Left renal cortex interstitium (tissue), 4 donors: ENCODE measurements at regions not wholly inside any gene's neighbourhood (a gene's known extent, or its start where the extent isn't known, plus 50 kb on each side); places are given as distances from the start of the nearest gene placed in this dataset.
"Not testable (repeated sequence)": the region's sequence is repeated elsewhere in the genome, so short reads cannot be mapped to it uniquely, and the experiment has no call there.

Experiments
- DNase-seq, 4 donors: peaks; one replicate each; pipeline ENCODE4 v3.0.0-alpha.2; 2013; ENCODE audit warnings: low read depth in 4 of 4, low spot score in 2 of 4, missing footprints in 1 of 4

DNA sequence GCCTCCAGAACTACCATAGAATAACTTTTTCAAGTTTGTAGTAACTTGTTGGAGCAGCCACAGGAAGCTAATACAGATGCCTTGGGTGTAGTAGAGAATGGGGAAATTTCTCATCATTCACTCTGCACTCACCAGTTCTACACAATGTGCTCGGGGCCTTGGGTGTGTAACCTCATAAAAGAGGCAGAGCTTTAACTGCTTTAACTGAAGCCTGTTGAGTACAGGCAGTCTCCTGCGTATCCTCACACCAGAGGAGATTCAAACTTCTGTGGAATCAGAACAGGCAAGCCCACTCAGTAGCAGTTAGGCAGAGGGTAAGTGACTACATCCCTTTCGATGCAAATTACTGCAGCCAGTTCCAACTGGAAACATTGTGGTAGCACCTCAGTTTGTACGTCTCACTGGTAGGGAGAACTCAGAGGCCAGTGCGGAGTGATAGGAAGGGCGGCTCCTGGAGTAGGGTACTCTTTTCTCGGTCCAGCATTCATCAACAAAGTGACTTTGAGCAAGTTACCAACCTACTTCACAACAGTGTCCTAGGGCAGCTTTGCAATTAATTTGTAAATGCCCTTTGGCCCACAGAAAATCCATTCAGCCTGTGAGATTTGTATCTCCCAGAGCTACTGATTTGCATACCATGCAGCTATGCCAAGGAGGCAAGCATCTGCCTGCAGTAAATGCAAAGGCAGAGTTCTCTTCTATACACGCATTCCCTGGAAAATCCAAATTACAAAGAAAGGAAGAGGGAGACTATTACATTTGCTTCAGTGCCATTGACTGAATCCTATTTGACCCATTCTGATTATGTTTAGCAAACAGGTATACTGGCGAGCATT lies 904.3 kb downstream of the DIAPH3 start:
- DNase-seq = no peak

DNA sequence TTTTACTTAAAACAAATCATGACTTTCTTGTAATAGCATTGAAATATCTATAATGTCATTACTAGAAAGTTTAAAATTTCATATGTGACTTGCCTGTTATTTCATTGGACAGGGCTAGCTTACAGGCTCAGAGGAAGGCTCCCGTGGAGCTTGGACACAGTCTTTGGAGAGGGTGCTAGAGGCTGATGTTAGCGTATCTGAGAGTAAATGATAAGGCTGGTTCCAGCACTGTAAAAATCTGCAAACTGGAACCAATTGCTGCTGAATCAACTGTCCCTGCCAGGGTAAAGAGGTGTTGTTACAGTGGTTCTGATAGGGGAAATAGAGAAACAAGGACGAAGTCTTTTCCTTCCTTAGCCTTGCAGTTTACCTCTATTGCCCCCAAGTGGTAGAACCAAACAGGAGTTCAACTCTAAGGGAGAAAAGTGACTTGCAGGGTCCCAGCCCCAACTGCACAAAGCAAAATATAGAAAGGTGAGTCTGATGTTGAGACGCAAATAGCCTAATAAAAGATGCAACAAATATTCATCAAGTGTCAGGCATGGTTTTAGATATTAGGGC lies 901.7 kb downstream of the DIAPH3 start:
- DNase-seq = no peak

DNA sequence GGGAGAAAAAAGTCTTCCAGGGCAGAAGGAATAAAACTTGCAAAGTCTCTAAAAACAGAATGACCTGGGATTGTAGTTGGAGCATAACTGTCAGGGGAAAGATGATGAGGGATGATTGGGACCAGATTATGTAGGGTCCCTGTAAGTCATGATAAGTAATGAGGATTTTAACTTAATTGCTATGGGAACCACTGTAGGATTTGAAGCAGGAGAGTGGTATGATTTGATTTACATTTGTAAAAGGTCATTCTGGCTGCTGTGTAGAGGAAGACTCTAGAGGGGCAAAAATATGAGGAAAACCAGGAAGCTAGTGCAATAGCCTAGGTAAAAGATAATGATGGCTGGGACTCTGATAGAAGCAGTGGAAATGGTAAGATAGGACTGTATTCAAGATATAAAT lies 900.2 kb downstream of the DIAPH3 start:
- DNase-seq = no peak

DNA sequence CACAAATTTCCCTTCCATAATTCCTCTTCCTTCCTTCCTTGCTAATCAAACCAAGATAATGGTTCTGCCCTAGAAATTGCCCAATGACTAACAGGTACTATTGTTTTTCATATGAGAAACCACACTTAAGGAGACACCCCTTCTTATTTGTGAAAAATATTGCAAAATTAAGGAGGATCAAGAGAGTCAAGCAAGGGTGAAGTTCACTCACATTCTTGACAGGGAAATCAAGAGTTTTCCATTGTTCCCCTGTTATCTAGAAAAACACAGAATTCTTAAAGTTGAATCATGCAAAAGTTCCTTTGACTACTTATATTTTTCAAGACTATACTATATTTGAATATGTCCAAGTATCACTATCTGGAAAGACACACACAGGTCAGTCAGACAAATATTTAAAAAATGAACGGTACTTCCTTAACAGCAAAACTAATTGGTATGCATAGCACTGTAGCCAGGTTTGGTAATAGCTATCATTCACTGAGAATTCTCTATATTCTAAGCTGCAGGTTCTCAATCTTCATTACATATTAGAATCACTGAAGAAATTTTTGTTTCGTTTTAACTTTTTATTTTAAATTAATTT lies 897.2 kb downstream of the DIAPH3 start:
- DNase-seq = no peak

DNA sequence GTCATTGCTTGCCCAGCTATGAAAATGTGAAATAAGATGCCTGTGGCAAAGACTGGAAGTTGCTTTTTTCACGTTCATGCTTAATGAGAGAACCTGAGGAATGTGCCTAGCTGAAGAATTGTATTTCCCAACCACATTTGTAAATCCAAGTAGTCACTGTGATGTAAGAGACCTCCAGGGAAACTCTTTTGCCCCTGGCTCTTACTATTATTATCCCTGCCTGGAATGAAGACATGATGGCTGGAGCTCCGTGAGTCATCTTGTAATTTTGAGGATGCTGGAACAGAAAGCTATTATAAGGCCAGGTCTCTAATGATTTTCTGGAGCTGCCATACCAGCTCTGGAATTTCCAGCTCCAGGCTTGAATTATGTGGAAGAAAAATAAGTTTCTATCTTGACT lies 894.3 kb downstream of the DIAPH3 start:
- DNase-seq = no peak

DNA sequence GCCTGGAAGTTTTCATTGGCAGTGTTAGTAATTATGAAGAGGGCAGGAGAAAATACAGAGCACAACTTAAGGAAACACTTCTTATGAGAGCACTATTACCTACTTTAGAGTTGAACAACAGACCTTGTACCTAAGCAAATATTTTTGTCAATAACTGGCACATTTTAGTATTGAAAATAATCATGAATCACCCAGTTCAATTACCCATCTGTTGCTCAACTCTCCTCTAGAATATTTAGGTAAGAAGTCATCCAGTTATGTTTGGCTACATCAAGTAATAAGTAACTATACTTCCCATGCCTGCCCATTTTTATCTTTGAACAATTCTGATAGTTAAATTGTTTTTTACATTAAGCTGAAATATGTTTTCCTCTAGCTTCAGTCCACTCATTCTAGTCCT lies 893.4 kb downstream of the DIAPH3 start:
- no peak for DNase-seq

DNA sequence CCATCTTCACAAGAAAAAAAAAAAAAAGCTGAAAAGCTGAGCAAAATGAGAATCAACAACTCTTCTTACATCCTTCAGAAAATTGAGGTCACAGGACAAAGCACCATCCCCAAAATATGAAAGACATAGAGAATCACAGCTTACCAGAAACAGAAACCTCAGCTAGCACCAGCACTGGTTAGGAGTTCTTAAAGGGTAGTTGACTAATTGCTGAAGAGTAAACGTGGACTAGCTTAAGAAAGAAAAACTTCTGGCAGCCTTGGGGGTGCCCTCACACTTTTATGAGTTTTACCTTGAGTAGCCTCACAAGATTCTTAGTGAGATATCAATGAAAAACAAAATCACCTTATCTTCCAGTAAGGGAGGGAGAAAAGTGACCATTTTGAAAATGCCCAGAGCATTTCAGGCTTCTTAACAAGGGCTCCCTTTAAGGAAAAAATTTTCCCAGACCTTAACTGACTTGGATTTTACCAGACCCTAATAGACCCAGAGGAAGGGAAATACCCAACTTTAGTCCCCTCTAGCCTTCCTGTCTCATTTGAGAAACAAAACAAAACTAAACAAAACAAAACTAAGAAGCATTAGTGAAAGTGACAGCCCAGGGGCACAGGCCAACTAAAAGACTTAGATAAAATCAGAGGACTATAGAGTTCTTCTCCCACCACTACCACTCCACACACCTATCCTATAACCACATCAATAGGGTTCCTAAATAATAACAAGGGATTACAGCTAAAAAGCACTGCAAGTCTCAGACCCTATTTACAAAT lies 888.6 kb downstream of the DIAPH3 start:
- DNase-seq = no peak

DNA sequence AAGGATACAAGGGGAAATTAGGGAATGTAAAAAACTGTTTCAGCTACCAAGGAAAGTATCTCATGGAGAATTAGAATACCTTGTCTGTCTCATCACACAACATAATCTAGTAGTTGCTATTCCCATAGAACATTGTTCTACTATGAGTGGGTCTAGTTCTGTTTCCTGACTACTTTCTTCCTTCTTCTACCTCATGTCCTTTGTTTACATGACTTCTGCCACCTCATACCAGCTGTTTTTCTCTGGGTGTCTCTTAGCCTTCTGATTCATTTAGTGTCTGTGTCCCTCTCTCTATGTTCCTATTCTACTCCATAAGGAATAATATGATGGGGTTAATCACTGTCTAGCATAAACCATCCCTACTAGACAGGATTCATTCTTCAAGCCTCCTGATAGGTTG lies 887.3 kb downstream of the DIAPH3 start:
- DNase-seq = no peak

DNA sequence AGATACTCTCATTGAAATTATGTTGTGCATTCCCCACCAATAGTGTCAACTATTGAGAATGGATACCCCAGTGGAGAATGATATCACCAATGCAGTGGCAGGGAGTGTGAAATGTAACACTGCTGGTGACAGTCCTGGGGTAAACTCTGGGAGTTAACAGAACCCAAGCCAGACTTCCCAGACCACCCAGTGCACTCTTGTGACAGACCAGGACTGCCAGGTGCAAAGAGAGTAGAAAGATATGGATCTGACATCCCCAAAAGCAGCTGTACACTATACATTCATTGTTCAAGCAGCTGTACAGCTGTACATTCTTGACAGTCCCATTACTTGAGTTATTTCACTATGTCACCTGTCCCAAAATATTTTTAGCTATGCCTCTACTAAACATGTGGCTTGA lies 886.6 kb downstream of the DIAPH3 start:
- DNase-seq = no peak

DNA sequence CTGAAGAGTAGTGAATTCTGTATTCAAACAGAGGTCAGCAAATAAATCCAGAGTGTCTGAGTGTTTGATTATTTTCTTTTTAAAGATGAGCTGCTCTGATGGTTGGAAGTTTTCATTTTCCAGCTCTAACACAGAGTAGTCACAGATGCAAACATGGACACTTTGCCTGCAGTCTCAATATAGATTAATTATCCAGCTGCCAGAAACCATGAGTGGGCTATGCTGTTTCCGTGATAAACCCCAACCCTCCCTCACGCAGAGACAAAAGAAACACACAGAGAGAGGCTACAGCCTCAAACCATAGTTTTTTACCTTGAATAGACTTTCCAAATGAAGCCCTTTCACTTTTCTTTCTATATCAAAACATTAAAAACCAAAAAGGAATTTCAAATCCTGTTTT lies 884.7 kb downstream of the DIAPH3 start:
- no peak for DNase-seq

DNA sequence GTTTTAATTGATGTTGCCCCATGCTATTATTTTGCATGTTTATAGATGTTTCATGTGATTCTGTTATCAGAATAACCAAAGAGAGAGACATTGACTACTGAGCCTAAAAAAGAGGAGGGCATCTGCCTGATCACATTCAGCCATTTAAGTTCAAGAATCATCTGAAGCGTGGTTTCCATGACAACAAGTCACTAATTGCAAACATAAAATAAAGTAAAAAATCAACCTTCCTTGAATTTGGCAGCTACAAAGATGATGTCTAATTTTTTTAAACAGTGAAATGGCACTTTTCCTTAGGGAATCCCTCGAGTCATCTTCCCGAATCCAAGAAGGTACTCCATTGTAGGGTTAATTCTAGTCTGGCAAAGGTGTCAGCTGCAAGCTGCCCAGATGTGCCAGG lies 884.2 kb downstream of the DIAPH3 start:
- DNase-seq = no peak

DNA sequence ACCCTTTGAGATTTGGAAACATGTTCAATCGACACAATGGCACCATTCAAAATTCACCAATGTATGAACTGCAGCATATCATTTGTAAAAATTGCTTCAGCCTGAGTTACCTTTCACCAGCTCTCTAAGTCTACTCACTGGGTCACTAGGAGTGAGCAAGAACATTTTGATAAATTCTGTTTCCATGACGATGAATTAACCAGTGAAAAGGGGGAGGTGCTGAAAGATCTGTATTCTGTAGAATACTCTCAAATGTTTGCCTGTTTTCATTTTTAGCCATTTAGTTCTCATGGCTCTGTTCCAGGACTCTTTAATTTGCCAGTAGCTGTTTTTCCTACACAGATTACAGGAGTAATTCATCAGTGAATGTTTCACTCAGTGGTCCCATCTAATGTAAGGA lies 883.4 kb downstream of the DIAPH3 start:
- DNase-seq = no peak

DNA sequence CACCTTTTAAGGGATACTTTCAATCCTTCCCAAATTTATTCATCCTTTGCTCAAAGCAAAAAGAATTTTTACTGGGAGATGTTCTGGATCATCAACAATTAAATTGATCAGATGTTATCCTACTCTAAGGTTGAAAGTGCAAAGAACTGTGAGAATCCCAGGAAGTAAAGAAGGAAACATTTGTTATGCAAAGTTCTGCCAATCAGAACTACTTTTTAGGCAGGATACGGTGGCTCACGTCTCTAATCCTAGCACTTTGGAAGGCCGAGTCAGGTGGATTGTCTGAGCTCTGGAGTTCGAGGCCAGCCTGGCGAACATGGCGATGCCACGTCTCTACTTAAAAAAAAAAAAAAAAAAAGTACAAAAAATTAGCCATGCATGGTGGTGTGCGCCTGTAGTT lies 882.3 kb downstream of the DIAPH3 start:
- DNase-seq = no peak

DNA sequence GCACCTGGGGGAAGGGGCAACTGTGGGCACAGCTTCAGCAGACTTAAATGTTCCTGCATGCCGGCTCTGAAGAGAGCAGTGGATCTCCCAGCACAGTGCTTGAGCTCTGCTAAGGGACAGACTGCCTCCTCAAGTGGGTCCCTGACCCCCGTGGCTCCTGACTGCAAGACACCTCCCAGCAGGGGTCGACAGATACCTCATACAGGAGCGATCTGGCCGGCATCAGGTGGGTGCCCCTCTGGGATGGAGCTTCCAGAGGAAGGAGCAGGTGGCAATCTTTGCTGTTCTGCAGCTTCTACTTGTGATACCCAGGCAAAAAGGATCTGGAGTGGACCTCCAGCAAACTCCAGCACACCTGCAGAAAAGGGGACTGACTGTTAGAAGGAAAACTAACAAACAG lies 871.5 kb downstream of the DIAPH3 start:
- not testable (repeated sequence) for DNase-seq

DNA sequence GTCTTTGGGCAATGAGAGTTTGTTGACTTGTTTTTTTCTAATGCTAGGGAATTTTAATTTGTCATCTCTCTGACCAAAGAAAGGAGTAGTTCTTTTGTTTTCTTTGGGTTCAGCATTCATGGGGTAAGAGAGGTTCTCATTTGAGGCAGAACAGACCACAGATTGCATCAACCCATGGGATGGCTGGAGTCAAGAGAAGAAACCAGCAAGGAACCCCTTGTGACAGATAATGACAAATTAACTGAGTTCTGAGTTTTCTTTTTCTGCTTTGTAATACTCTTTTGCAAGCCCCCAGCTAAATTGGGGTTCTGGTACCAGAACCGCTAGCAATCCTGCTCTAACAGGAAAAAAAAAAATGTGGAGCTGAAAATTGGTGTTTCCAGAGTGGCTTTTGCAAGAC lies 864.1 kb downstream of the DIAPH3 start:
- DNase-seq = no peak

DNA sequence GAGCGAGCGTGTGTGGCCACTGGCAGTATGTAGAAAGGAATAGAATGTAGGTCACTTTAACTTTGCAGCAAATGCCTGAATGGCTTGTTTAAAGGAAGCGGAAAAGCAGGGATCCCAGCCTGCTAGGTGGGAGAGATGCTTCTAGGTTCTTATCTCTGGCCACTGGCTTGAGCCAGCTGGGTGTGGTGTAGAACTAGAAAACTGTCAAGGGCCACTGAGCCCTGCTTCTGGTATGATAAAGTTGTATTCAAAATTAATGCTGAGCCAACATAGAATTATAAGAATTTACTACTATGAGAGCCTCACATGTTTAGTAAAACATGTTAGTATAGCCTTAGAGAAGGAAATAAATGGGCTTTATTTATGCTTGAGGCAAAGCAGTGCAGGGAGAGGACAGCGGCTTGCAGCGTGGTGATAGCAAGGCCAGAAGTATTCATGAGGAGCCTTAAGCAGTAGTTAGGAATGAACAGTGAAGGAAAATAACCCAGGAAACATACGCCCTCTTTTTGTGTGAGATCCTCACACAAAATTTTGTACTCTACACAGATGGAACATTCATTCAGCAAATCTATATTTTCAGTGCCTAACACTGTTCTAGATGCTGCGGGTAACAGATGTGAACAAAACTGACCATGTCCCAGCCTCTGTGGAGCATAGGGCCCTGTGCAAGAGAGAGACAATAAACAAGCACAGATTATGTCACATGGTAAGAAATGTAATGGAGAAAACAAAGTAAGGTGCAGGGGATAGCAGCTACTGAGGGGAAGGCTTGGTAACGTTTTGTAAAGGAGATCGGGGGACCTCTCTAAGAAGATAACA lies 863.2 kb downstream of the DIAPH3 start:
- no peak for DNase-seq

DNA sequence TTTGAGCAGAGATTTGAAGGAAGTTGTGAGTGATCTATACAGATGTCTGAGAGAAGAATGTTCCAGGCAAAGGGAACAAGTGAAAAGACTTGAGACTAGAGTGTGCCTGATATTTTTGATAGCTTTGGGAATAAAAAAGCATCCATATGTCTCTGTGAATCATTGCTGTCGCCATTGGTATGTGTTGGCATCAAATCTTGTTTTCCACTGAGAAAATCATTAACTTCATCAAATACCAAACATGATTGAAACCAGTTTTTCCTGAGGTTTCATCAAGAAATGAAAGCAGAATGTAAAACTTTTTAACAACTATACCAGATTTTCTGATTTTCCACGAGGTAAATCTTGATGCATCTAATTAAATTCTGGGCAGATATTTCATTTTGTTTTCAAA lies 862.6 kb downstream of the DIAPH3 start:
- DNase-seq = no peak

DNA sequence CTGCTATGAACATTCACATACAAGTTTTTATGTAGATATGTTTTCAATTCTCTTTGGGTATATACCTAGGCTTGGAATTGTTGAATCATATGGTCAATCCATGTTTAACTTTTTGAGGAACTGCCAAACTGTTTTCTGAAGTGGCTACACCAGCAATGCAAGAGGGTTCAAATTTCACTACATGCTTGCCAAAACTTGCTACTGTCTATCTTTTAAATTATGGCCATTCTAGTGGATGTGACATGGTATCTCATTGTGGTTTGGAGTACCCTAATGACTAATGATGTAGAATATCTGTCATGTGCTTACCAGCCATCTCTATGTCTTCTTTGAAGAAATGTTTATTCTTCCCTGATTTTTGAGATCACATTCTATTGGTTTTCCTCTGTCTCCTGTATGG lies 860.3 kb downstream of the DIAPH3 start:
- no peak for DNase-seq

DNA sequence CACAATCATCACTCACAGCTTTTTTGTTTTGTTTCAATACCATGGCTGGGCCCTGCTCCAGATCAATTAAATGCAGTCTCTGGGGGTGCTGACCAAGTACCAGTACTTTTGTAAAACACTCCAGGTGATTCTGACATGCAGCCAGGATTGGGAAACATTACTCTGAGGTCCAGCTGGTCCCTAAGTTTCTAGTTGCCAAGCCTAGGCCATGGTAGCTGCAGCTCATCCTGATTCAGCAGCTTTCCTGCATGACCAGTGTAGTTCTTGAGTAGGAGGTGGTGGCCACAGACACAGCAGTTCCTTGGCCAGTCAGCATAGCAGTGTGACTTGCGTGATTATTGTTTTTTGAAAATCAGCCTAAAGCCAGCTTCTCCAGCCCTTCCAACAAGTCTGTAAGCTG lies 859.1 kb downstream of the DIAPH3 start:
- no peak for DNase-seq

DNA sequence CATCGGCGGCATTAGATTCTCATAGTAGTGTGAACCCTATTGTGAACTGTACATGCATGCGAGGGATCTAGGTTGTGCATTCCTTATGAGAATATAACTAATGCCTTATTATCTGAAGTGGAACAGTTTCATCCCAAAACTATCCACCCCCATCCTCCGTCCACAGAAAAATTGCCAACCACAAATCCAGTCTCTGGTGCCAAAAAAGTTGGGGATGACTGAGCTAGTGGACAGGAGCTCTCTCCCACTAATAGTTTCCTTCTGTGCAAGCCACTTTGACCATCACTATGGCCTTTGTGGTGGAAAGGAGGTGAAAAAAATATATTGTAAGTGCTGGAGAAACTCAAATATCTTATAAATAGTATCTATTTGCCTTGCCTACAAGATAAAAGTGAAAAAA lies 857.8 kb downstream of the DIAPH3 start:
- DNase-seq = no peak

DNA sequence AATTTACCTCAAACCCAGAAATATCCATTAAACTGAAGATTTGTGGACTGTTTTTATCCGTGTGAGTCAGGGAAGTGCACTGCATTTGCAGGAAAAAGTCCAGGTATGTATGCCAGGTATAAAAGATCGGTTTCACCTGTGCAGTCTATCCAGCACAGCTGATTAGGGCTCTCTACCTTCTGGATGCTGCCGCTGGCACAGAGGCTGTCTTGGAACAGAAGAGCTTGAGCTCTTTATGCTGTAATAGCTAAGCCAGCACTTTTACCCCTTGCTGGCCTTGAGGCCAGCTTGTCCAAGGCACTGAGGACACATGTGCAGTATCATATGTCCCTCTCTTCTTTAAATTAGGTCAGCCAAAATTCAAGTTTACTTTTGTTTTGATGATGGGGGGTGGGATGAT lies 851.0 kb downstream of the DIAPH3 start:
- no peak for DNase-seq
